ENCODE measurements at regions not wholly inside any gene's neighbourhood (a gene's known extent, or its start where the extent isn't known, plus 50 kb on each side); places are given as distances from the start of the nearest gene placed in this dataset.
"Not testable (repeated sequence)": the region's sequence is repeated elsewhere in the genome, so short reads cannot be mapped to it uniquely, and the experiment has no call there.

- WGBS (ENCODE audit: low lambda C conversion rate): 28% methylated on average over 6 of the region's 7 CpGs
- no peaks in the 10 kb centered on the region for H3K36me3 ChIP-seq (replicated peaks in 1 of 2; ENCODE audit: control insufficient read depth in 1 of 2, insufficient read depth in 2 of 2, low read length in 1 of 2)
- no peak for TF ChIP-seq FOXM1 (IDR thresholded peaks at IDR 0.05; ENCODE audit: low read depth)
- TF ChIP-seq TCF12 (IDR thresholded peaks at IDR 0.05): no peak
- no peak for TF ChIP-seq ELF1 (IDR thresholded peaks at IDR 0.05)
- TF ChIP-seq MEF2A (IDR thresholded peaks at IDR 0.05; ENCODE audit: borderline replicate concordance, low read depth): no peak
- TF ChIP-seq JUND (IDR thresholded peaks at IDR 0.05): no peak
- TF ChIP-seq RAD21 (IDR thresholded peaks at IDR 0.05; ENCODE audit: low read length): no peak
- TF ChIP-seq EP300 (IDR thresholded peaks at IDR 0.05; ENCODE audit: borderline replicate concordance in 1 of 2, low read depth in 1 of 2, low read length in 1 of 2): no peak
- TF ChIP-seq NFIC (IDR thresholded peaks at IDR 0.05; ENCODE audit: borderline replicate concordance): no peak
- TF ChIP-seq CHD2 (IDR thresholded peaks at IDR 0.05; ENCODE audit: low read length, partially characterized antibody): no peak
- TF ChIP-seq POLR2AphosphoS5 (IDR thresholded peaks at IDR 0.05; ENCODE audit: low read depth, low read length): no peak
- no peak for TF ChIP-seq SMC3 (IDR thresholded peaks at IDR 0.05; ENCODE audit: low read depth, low read length)
- no peak overlapping the region for H3K27ac ChIP-seq (ENCODE audit: low read depth in 2 of 2, low read length in 1 of 2)
- no peak overlapping the region for H2AFZ ChIP-seq (ENCODE audit: low read depth)
- no peaks in the 10 kb centered on the region; a peak in 1 of 4 replicates for H3K4me1 ChIP-seq (ENCODE audit: control insufficient read depth in 1 of 2, insufficient read depth in 2 of 2, low read depth in 1 of 2, low read length in 1 of 2)
- H3K4me3 ChIP-seq (ENCODE audit: low read depth in 2 of 2, low read length in 1 of 2): no peak overlapping the region
- H3K4me2 ChIP-seq: no peak overlapping the region
- H3K79me2 ChIP-seq (ENCODE audit: insufficient read depth): no peaks in the 10 kb centered on the region
- no peak overlapping the region for H3K9ac ChIP-seq
- no peaks in the 10 kb centered on the region; the same call in 1 of the 2 replicates for H3K27me3 ChIP-seq (ENCODE audit: insufficient read depth)
- POLR2A ChIA-PET: no interaction called here
- DNase-seq: no peak
- CTCF ChIA-PET: no interaction called here
- no peaks in the 10 kb centered on the region for H3F3A ChIP-seq (replicated peaks; ENCODE audit: insufficient read depth)
- H3K9me2 ChIP-seq: no peaks in the 10 kb centered on the region
- no peaks in the 10 kb centered on the region for H3K9me3 ChIP-seq
- H4K20me1 ChIP-seq (ENCODE audit: insufficient read depth): no peaks in the 10 kb centered on the region
These were observed 92.0 kb upstream of the ADGRG2 start for GRCh38 chrX:19214311-19214710.

GRCh38 chrX:19225909-19226308 lies 103.6 kb upstream of the ADGRG2 start:
- H3K4me2 ChIP-seq: no peak overlapping the region

GRCh38 chrX:19229896-19230295 lies 107.6 kb upstream of the ADGRG2 start:
- H3K9me2 ChIP-seq; CTCF ChIA-PET; POLR2A ChIA-PET; H3K4me2 ChIP-seq; H2AFZ ChIP-seq (ENCODE audit: low read depth); H3K36me3 ChIP-seq (replicated peaks in 1 of 2; ENCODE audit: control insufficient read depth in 1 of 2, insufficient read depth in 2 of 2, low read length in 1 of 2); H3K4me1 ChIP-seq (ENCODE audit: control insufficient read depth in 1 of 2, insufficient read depth in 2 of 2, low read depth in 1 of 2, low read length in 1 of 2); H3K27ac ChIP-seq (ENCODE audit: low read depth in 2 of 2, low read length in 1 of 2); DNase-seq; H3K9me3 ChIP-seq; H4K20me1 ChIP-seq (ENCODE audit: insufficient read depth); H3K4me3 ChIP-seq (ENCODE audit: low read depth in 2 of 2, low read length in 1 of 2); H3F3A ChIP-seq (replicated peaks; ENCODE audit: insufficient read depth); H3K9ac ChIP-seq; H3K27me3 ChIP-seq (ENCODE audit: insufficient read depth); H3K79me2 ChIP-seq (ENCODE audit: insufficient read depth): not testable (repeated sequence)
- 37% methylated on average over 4 of the region's 4 CpGs for WGBS (ENCODE audit: low lambda C conversion rate)

More at GRCh38 chrX:19225909-19226308, 103.6 kb upstream of the ADGRG2 start:
- Histone ChIP-seq H3K4me1 (ENCODE audit: control insufficient read depth in 1 of 2, insufficient read depth in 2 of 2, low read depth in 1 of 2, low read length in 1 of 2) (no peaks in the 10 kb centered on the region), H3K27ac (ENCODE audit: low read depth in 2 of 2, low read length in 1 of 2) (no peak overlapping the region), H2AFZ (ENCODE audit: low read depth) (no peak overlapping the region), H3K36me3 (replicated peaks in 1 of 2; ENCODE audit: control insufficient read depth in 1 of 2, insufficient read depth in 2 of 2, low read length in 1 of 2) (no peaks in the 10 kb centered on the region), H3K79me2 (ENCODE audit: insufficient read depth) (no peaks in the 10 kb centered on the region), H3F3A (replicated peaks; ENCODE audit: insufficient read depth) (no peaks in the 10 kb centered on the region), H3K27me3 (ENCODE audit: insufficient read depth) (no peaks in the 10 kb centered on the region; the same call in 1 of the 2 replicates), H3K9me3 (no peaks in the 10 kb centered on the region), H3K4me3 (ENCODE audit: low read depth in 2 of 2, low read length in 1 of 2) (no peak overlapping the region), H3K9me2 (no peaks in the 10 kb centered on the region), H4K20me1 (ENCODE audit: insufficient read depth) (no peaks in the 10 kb centered on the region), H3K9ac (no peak overlapping the region)
- TF ChIP-seq MEF2A (IDR thresholded peaks at IDR 0.05; ENCODE audit: borderline replicate concordance, low read depth) (no peak), RAD21 (IDR thresholded peaks at IDR 0.05; ENCODE audit: low read length) (peak; percentile 42), CTCF (IDR thresholded peaks at IDR 0.05) (peak; percentile 17; the same call in 1 of the 2 replicates)
- 38% methylated on average over 5 of the region's 7 CpGs for WGBS (ENCODE audit: low lambda C conversion rate)
- POLR2A ChIA-PET: no interaction called here
- CTCF ChIA-PET: interaction anchor here (0.9 to 1.0 kb wide), 2 partner anchors 9 to 108 kb away, joined by 3 read pairs; no protein-coding TSS in a partner anchor
- peak; percentile 9 for DNase-seq
